Sigmoid colon (tissue), 3 donors: ENCODE measurements at regions not wholly inside any gene's neighbourhood (a gene's known extent, or its start where the extent isn't known, plus 50 kb on each side); places are given as distances from the start of the nearest gene placed in this dataset.

Source experiments
- CTCF ChIP-seq, 4 experiments: fragments of 450-650 bp in 3 of 4; fragments of 200-600 bp in 1 of 4; IDR thresholded peaks; one replicate each; pipeline ENCODE4 v1.5.1; 2016 to 2019; ENCODE audit warnings: antibody characterized with exemption in 4 of 4, mild to moderate bottlenecking in 3 of 4, moderate library complexity in 2 of 4
- POLR2A ChIP-seq, 2 donors: fragments of 450-650 bp; IDR thresholded peaks; one replicate each; pipeline ENCODE4 v1.6.1; 2016; ENCODE audit warnings: antibody characterized with exemption in 2 of 2, mild to moderate bottlenecking in 2 of 2, moderate library complexity in 2 of 2

GRCh38 chr15:75145027-75145841, 56.4 kb upstream of the C15orf39 start:
- TF ChIP-seq CTCF (IDR thresholded peaks at IDR 0.05) (no peak), POLR2A (IDR thresholded peaks at IDR 0.05) (no peak)
